ENCODE measurements at regions not wholly inside any gene's neighbourhood (a gene's known extent, or its start where the extent isn't known, plus 50 kb on each side); places are given as distances from the start of the nearest gene placed in this dataset.

DNA sequence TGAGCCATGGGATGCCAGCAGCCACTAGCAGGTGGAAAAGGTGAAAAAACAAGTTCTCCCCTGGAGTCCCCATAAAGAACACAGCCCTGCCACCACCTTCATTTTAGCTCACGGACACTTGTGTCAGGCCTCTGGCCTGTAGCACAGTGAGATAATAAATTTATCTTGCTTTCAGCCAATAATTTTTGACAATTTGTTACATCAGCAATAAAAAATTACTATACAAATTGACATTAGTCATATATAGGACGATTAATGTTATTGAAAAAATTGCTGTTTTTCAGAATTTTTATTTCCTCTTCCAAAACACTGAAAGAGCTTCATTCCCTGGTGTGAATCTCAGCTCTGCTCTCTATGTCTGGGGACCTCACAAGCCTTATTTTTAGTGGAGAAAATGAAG, 152.9 kb upstream of the ETV3 start:
- no peaks in the 10 kb centered on the region for H3K27me3 ChIP-seq
- H3K27ac ChIP-seq = no peak overlapping the region
- no peaks in the 10 kb centered on the region for H3K36me3 ChIP-seq
- no peak for DNase-seq (ENCODE audit: low spot score in 2 of 2)
- WGBS, 2 donors = 50 to 58% methylated on average over 2 of the region's 2 CpGs
- H3K4me1 ChIP-seq = no peaks in the 10 kb centered on the region
- H3K4me3 ChIP-seq = no peak overlapping the region
- H3K9me3 ChIP-seq = no peaks in the 10 kb centered on the region
- TF ChIP-seq POLR2A (IDR thresholded peaks at IDR 0.05) = no peak
- TF ChIP-seq, protein P1, sequence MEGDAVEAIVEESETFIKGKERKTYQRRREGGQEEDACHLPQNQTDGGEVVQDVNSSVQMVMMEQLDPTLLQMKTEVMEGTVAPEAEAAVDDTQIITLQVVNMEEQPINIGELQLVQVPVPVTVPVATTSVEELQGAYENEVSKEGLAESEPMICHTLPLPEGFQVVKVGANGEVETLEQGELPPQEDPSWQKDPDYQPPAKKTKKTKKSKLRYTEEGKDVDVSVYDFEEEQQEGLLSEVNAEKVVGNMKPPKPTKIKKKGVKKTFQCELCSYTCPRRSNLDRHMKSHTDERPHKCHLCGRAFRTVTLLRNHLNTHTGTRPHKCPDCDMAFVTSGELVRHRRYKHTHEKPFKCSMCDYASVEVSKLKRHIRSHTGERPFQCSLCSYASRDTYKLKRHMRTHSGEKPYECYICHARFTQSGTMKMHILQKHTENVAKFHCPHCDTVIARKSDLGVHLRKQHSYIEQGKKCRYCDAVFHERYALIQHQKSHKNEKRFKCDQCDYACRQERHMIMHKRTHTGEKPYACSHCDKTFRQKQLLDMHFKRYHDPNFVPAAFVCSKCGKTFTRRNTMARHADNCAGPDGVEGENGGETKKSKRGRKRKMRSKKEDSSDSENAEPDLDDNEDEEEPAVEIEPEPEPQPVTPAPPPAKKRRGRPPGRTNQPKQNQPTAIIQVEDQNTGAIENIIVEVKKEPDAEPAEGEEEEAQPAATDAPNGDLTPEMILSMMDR (IDR thresholded peaks at IDR 0.05) = no peak
- no peak for TF ChIP-seq EP300 (IDR thresholded peaks at IDR 0.05)

DNA sequence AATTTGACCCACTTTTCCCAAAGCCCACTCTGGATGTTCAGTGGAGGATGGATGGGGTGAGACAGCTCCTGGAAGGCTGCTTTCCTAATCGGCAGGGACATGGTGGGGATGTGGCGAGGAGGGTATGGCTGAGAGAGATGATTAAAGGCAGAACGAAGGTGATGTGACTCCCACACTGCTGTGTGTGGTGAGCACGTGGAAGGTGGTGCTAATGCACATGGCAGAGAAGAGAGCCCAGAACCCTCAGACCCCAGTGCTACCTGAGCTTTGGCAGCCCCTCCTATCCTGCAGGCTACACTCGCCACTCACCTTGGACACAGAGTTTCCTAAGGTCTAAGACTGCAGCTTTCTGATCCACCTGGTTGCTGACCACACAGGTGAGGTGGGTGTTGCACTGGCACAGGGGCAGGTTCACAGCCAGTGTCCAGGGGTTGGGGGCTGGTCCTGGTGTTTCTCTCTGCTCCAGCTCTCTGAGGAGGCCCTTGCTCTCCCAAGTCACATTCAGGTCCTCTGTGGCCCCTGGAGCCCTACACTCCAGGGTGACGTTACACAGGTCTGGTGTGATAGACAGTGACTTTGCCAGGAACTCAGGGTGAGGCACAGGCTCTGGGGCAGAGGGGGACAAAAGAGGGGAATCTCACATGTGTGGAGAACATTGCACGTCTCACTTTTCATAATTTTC, 151.4 kb upstream of the ETV3 start:
- DNase-seq (ENCODE audit: low spot score in 2 of 2) = no peak
- Histone ChIP-seq H3K27ac (no peak overlapping the region), H3K4me3 (no peak overlapping the region), H3K36me3 (no peaks in the 10 kb centered on the region), H3K27me3 (no peaks in the 10 kb centered on the region), H3K4me1 (no peaks in the 10 kb centered on the region), H3K9me3 (no peaks in the 10 kb centered on the region)
- TF ChIP-seq POLR2A (IDR thresholded peaks at IDR 0.05) = no peak
- TF ChIP-seq, protein P1 (IDR thresholded peaks at IDR 0.05) = no peak
- TF ChIP-seq EP300 (IDR thresholded peaks at IDR 0.05) = no peak
- 79 to 80% methylated on average over 7 of the region's 7 CpGs for WGBS, 2 donors

DNA sequence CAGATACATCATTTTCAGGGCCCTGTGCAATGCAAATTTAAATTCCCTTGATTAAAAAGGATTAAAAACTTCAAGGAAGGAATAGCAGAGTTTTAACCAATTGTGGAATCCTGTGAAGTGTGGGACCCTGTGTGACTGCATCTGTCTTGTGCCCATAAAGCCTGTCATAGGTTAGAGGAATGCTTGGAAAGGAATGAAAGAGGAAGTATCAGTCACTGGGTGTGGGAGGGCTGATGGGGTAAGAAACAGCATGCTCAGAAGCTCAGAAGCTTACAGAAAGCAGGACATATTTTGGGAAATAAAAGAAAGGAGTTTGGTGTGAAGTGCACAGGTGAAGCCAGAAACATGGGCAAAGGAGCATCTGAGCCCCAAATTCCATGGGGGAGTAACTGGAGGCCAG, 150.8 kb upstream of the ETV3 start:
- no peak overlapping the region for H3K27ac ChIP-seq
- H3K4me3 ChIP-seq = no peak overlapping the region
- H3K27me3 ChIP-seq = no peaks in the 10 kb centered on the region
- DNase-seq (ENCODE audit: low spot score in 2 of 2) = no peak
- H3K9me3 ChIP-seq = no peaks in the 10 kb centered on the region
- H3K4me1 ChIP-seq = no peaks in the 10 kb centered on the region
- TF ChIP-seq POLR2A (IDR thresholded peaks at IDR 0.05) (no peak), EP300 (IDR thresholded peaks at IDR 0.05) (no peak)
- TF ChIP-seq, protein P1 (IDR thresholded peaks at IDR 0.05) = no peak
- no peaks in the 10 kb centered on the region for H3K36me3 ChIP-seq

DNA sequence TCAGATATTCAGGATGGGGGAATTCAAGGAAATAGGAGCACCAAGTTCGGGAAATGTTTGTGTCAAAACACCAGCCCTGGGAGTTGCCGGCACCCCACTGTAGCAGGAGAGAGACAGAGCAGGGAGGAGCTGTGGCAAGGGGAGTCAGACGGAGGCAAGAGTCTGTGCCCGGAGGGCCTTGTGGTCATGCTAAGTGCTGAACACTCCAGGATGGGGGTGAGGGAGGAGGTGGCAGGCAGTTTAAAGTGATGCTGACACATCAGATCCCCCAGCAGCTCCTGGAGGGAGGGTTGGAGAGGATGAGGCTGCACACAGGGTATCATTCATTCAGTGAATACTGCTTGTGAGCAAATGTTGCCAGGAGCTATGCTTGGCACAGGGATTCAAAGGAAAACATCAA, 150.3 kb upstream of the ETV3 start:
- TF ChIP-seq EP300 (IDR thresholded peaks at IDR 0.05) = no peak
- TF ChIP-seq POLR2A (IDR thresholded peaks at IDR 0.05) = no peak
- TF ChIP-seq, protein P1 (IDR thresholded peaks at IDR 0.05) = no peak
- H3K27me3 ChIP-seq = no peaks in the 10 kb centered on the region
- H3K27ac ChIP-seq = no peak overlapping the region
- no peaks in the 10 kb centered on the region for H3K9me3 ChIP-seq
- H3K36me3 ChIP-seq = no peaks in the 10 kb centered on the region
- no peak for DNase-seq (ENCODE audit: low spot score in 2 of 2)
- no peak overlapping the region for H3K4me3 ChIP-seq
- 42 to 46% methylated on average over 4 of the region's 4 CpGs for WGBS, 2 donors
- no peaks in the 10 kb centered on the region for H3K4me1 ChIP-seq

DNA sequence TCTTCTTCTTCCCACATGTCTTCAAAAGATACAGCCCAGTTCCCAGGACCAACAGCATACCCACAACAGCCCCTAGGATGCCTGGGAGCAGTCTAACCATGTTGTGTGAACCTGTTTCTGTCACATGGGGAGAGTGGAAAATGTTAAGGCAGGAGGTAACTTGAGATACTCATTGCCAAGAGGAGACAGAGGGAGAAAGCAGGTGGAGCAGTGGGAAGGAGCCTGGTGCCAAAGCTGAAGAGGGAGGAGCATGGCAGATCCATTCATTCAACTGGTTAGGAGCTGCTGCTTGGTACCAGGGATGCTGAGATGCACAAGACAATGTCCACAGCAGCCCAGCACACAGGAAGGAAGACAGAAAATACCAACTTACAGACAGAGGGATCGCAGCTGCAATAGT, 149.8 kb upstream of the ETV3 start:
- no peak overlapping the region for H3K27ac ChIP-seq
- H3K36me3 ChIP-seq = no peaks in the 10 kb centered on the region
- no peaks in the 10 kb centered on the region for H3K4me1 ChIP-seq
- TF ChIP-seq, protein P1 (IDR thresholded peaks at IDR 0.05) = no peak
- no peak for TF ChIP-seq EP300 (IDR thresholded peaks at IDR 0.05)
- TF ChIP-seq POLR2A (IDR thresholded peaks at IDR 0.05) = no peak
- no peak for DNase-seq (ENCODE audit: low spot score in 2 of 2)
- H3K27me3 ChIP-seq = no peaks in the 10 kb centered on the region
- no peaks in the 10 kb centered on the region for H3K9me3 ChIP-seq
- no peak overlapping the region for H3K4me3 ChIP-seq
- WGBS, 2 donors = 74 to 93% methylated on average over 1 of the region's 1 CpG

All from tibial nerve (tissue), 4 donors.